Smooth muscle cell (in vitro differentiated cells): ENCODE measurements at regions not wholly inside any gene's neighbourhood (a gene's known extent, or its start where the extent isn't known, plus 50 kb on each side); places are given as distances from the start of the nearest gene placed in this dataset.

Experiments used
- DNase-seq: peaks from one replicate; lab custom pipeline; 2025; ENCODE audit not compliant: unreplicated experiment; lab: John Stamatoyannopoulos, UW
- H2AFZ ChIP-seq: fragments of 200-600 bp; sonication (generic); 2 replicates; pipeline ENCODE4 v1.6.0; 2016; ENCODE audit warnings: antibody characterized with exemption, low read depth, mild to moderate bottlenecking
- H3F3A ChIP-seq: fragments of 200-600 bp; sonication (generic); 2 replicates; pipeline ENCODE4 v1.6.0; 2017; ENCODE audit warnings: antibody characterized with exemption, low read depth
- H3K27ac ChIP-seq: fragments of 200-600 bp; sonication (generic); 2 replicates; pipeline ENCODE4 v1.5.1; 2016; ENCODE audit warnings: low read depth, mild to moderate bottlenecking
- H3K27me3 ChIP-seq: fragments of 200-600 bp; sonication (generic); 2 replicates; pipeline ENCODE4 v1.6.1; 2016; ENCODE audit warnings: low read depth, mild to moderate bottlenecking
- H3K36me3 ChIP-seq: fragments of 200-600 bp; sonication (generic); 2 replicates; pipeline ENCODE4 v1.5.1; 2016; ENCODE audit warnings: low read depth
- H3K4me1 ChIP-seq: fragments of 200-600 bp; sonication (generic); 2 replicates; pipeline ENCODE4 v1.5.1; 2016; ENCODE audit warnings: low read depth
- H3K4me2 ChIP-seq: fragments of 200-600 bp; sonication (generic); 2 replicates; pipeline ENCODE4 v1.6.0; 2016; ENCODE audit warnings: mild to moderate bottlenecking
- H3K4me3 ChIP-seq: fragments of 200-600 bp; sonication (generic); 2 replicates; pipeline ENCODE4 v1.5.1; 2016; ENCODE audit warnings: mild to moderate bottlenecking
- H3K79me2 ChIP-seq: fragments of 200-600 bp; sonication (generic); 2 replicates; pipeline ENCODE4 v1.6.0; 2016; ENCODE audit warnings: low read depth, mild to moderate bottlenecking
- H3K9ac ChIP-seq: fragments of 200-600 bp; sonication (generic); 2 replicates; pipeline ENCODE4 v1.6.0; 2016; ENCODE audit warnings: low read depth
- H3K9me3 ChIP-seq: fragments of 200-600 bp; sonication (generic); replicated peaks from 2 replicates; pipeline ENCODE4 v1.5.1; 2016; ENCODE audit warnings: low read depth
- H4K20me1 ChIP-seq: fragments of 200-600 bp; sonication (generic); 2 replicates; pipeline ENCODE4 v1.6.0; 2016; ENCODE audit warnings: low read depth
- CTCF ChIP-seq: fragments of 200-600 bp; sonication (generic); IDR thresholded peaks from 2 replicates; pipeline ENCODE4 v1.5.1; 2017; ENCODE audit warnings: borderline replicate concordance, mild to moderate bottlenecking, antibody characterized with exemption; ENCODE audit not compliant: insufficient read depth, poor library complexity, severe bottlenecking
- WGBS: methylation state at CpG from one replicate; pipeline ENCODE4 v1.1.7; 2016; ENCODE audit warnings: low lambda C conversion rate; 5-methylcytosine and 5-hydroxymethylcytosine counted together

- no peaks in the 10 kb centered on the region for H3F3A ChIP-seq
- H3K9me3 ChIP-seq, result peaks cover 13% of the 10 kb centered on the region
- H4K20me1 ChIP-seq, result no peaks in the 10 kb centered on the region
- no peak overlapping the region for H3K27ac ChIP-seq
- TF ChIP-seq CTCF, result no peak
- H3K4me3 ChIP-seq, result no peak overlapping the region
- no peak overlapping the region for H3K9ac ChIP-seq
- no peaks in the 10 kb centered on the region for H3K4me1 ChIP-seq
- DNase-seq, result no peak
- no peak overlapping the region for H3K4me2 ChIP-seq
- H3K27me3 ChIP-seq, result no peaks in the 10 kb centered on the region
- H3K79me2 ChIP-seq, result no peaks in the 10 kb centered on the region
- H2AFZ ChIP-seq, result no peak overlapping the region
- H3K36me3 ChIP-seq, result no peaks in the 10 kb centered on the region
Observed at GRCh38 chr7:40947566-40947965, 755.3 kb downstream of the INHBA start.

- Histone ChIP-seq H3F3A (no peaks in the 10 kb centered on the region), H4K20me1 (no peaks in the 10 kb centered on the region), H3K36me3 (no peaks in the 10 kb centered on the region), H3K27ac (no peak overlapping the region), H3K4me1 (no peaks in the 10 kb centered on the region), H2AFZ (no peak overlapping the region), H3K79me2 (no peaks in the 10 kb centered on the region), H3K4me3 (no peak overlapping the region), H3K27me3 (no peaks in the 10 kb centered on the region), H3K4me2 (no peak overlapping the region), H3K9ac (no peak overlapping the region), H3K9me3 (peaks cover 13% of the 10 kb centered on the region)
- 95% methylated on average over 1 of the region's 1 CpG for WGBS
- no peak for DNase-seq
- no peak for TF ChIP-seq CTCF
Observed at GRCh38 chr7:40946549-40946948, 756.3 kb downstream of the INHBA start.

GRCh38 chr7:40945788-40946187 is 757.1 kb downstream of the INHBA start:
- no peak overlapping the region for H3K4me3 ChIP-seq
- no peak overlapping the region for H2AFZ ChIP-seq
- no peak overlapping the region for H3K27ac ChIP-seq
- H3K9me3 ChIP-seq, result peaks cover 13% of the 10 kb centered on the region
- no peak overlapping the region for H3K4me2 ChIP-seq
- no peaks in the 10 kb centered on the region for H4K20me1 ChIP-seq
- H3K36me3 ChIP-seq, result no peaks in the 10 kb centered on the region
- no peaks in the 10 kb centered on the region for H3F3A ChIP-seq
- 95% methylated on average over 2 of the region's 2 CpGs for WGBS
- no peak for DNase-seq
- no peak for TF ChIP-seq CTCF
- no peaks in the 10 kb centered on the region for H3K79me2 ChIP-seq
- H3K27me3 ChIP-seq, result no peaks in the 10 kb centered on the region
- H3K4me1 ChIP-seq, result no peaks in the 10 kb centered on the region
- no peak overlapping the region for H3K9ac ChIP-seq

- no peak for TF ChIP-seq CTCF
- Histone ChIP-seq H3K4me2 (no peak overlapping the region), H3K4me1 (no peaks in the 10 kb centered on the region), H2AFZ (no peak overlapping the region), H3K9ac (no peak overlapping the region), H3F3A (no peaks in the 10 kb centered on the region), H3K36me3 (no peaks in the 10 kb centered on the region), H3K79me2 (no peaks in the 10 kb centered on the region), H3K27me3 (no peaks in the 10 kb centered on the region), H4K20me1 (no peaks in the 10 kb centered on the region), H3K27ac (no peak overlapping the region), H3K4me3 (no peak overlapping the region), H3K9me3 (peaks cover 13% of the 10 kb centered on the region)
- DNase-seq, result no peak
Observed at GRCh38 chr7:40944981-40945585, 757.8 kb downstream of the INHBA start.
